ENCODE measurements at regions not wholly inside any gene's neighbourhood (a gene's known extent, or its start where the extent isn't known, plus 50 kb on each side); places are given as distances from the start of the nearest gene placed in this dataset.
A peak's percentile ranks its signal among the peaks of the same experiment; 100 is the strongest.

DNA sequence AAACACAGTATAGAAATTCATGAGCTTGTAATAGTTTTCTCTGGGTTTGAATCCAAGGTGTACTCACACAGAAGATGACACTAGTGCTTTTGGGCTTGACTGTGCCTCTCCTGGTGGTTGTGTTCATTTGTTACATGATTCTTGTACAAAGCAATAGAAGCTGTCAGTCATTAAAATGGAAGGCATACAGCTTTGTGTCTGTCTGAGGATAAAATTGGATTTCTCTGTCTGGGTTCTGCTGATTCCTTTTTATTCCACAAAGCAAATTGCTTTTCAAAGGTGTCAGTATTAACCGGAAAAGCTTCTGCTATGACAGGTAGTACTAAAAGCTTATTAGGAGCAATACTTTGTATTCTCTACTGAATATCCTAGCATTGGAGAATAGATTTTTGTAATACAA, 361.2 kb downstream of the SLC6A15 start:
- Histone ChIP-seq H3K9me3 (replicated peaks in 1 of 11) (no peaks in the 10 kb centered on the region), H3K4me1 (no peaks in the 10 kb centered on the region), H3K9ac (no peak overlapping the region), H4K20me1 (no peaks in the 10 kb centered on the region), H3K27me3 (no peaks in the 10 kb centered on the region), H3K36me3 (no peaks in the 10 kb centered on the region), H3K4me2 (no peak overlapping the region), H3K4me3 (no peak overlapping the region), H3K27ac (no peak overlapping the region)
- TF ChIP-seq Cebpa-rat (IDR thresholded peaks at IDR 0.05), result no peak

DNA sequence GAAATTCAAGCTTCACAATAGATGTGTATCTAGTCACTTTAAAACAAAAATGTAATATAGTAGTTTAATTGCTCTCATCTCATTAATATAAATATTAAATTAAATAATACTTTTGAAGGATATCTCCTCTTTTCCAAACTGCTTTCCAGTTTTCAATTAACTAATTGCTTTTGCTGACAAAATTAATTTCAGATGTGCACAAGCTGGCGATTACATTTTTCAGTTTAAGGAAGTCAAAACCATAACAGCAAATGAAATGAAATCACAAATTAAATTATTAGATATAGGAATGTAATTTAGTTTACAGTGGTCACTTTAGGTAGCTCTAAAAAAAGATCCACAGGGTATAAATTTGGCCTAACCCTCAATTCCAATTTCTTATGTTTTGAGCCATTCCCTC, 362.1 kb downstream of the SLC6A15 start:
- no peak overlapping the region for H3K4me3 ChIP-seq
- no peak for TF ChIP-seq Cebpa-rat (IDR thresholded peaks at IDR 0.05)

DNA sequence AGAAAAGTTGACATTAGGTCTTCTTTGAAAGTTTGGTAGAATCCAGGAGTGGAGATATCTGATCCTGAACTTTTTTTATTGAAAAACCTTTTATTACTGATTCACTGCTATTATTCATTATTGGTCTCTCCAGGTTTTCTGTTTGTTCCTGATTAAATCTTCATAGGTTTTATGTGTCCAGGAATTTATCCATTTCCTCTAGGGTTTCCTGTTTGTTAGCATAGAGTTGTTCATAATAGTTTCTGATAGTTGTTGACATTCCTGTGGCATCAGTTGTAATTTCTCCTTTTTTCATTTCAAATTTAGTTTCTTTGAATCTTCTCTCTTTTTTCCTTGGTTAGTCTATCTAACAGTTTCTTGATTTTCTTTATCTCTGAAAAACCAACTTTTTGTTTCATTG, 370.3 kb downstream of the SLC6A15 start:
- no peak for TF ChIP-seq Cebpa-rat (IDR thresholded peaks at IDR 0.05)
- Histone ChIP-seq H3K4me2 (no peak overlapping the region), H3K27me3 (no peaks in the 10 kb centered on the region)

More for the DNA sequence above, 362.1 kb downstream of the SLC6A15 start:
- Histone ChIP-seq H4K20me1 (no peaks in the 10 kb centered on the region), H3K9ac (no peak overlapping the region), H3K27ac (no peak overlapping the region), H3K4me2 (no peak overlapping the region), H3K4me1 (no peaks in the 10 kb centered on the region), H3K36me3 (no peaks in the 10 kb centered on the region), H3K27me3 (no peaks in the 10 kb centered on the region), H3K9me3 (replicated peaks in 1 of 11) (no peaks in the 10 kb centered on the region)

DNA sequence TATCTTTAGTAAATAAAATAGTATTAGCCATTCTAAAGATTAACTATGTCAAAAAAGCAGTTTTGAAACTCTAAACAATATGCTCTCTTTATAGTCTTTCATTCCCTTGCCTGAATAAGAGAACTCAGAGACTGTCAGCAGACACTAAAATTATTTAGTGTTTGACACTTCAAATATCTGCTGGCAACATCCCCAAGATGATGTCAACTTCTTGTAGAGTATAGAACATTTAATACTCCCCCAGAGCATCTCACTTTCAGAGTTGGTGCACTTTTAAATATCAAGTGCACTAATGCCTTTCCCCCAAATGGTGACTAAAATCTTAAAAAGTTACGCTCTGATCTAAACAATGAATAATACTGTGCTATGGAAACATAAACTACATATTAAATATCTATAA, 374.9 kb downstream of the SLC6A15 start:
- Histone ChIP-seq H3K4me1 (no peaks in the 10 kb centered on the region), H3K4me2 (no peak overlapping the region), H3K4me3 (no peak overlapping the region), H3K9me3 (replicated peaks in 1 of 11) (no peaks in the 10 kb centered on the region), H3K36me3 (no peaks in the 10 kb centered on the region), H3K27ac (no peak overlapping the region), H3K9ac (no peak overlapping the region), H4K20me1 (no peaks in the 10 kb centered on the region), H3K27me3 (no peaks in the 10 kb centered on the region)
- no peak for TF ChIP-seq Cebpa-rat (IDR thresholded peaks at IDR 0.05)

More for the DNA sequence above, 370.3 kb downstream of the SLC6A15 start:
- no peak overlapping the region for H3K27ac ChIP-seq
- H3K9ac ChIP-seq, result no peak overlapping the region
- no peaks in the 10 kb centered on the region for H3K4me1 ChIP-seq
- no peak overlapping the region for H3K4me3 ChIP-seq
- no peaks in the 10 kb centered on the region for H4K20me1 ChIP-seq
- H3K36me3 ChIP-seq, result no peaks in the 10 kb centered on the region
- H3K9me3 ChIP-seq (replicated peaks in 1 of 11), result no peaks in the 10 kb centered on the region

DNA sequence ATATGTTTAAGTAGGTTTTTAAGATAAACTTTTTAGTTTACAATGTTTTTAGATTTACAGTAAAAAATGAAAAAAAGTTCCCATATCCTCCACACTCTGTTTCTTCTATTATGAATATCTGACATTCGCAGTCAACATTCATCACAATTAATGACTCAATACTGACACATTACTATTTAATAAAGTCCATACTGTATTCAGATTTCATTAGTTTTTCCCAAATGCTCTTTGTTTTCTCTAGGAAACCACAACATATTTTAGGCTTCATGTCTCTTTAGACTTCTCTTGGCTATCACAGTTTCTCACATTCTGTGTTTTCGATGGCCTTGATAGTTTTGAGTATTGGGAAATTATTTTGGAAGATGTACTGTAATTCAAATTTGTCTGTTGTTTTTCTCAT, 399.8 kb downstream of the SLC6A15 start:
- H4K20me1 ChIP-seq, result no peaks in the 10 kb centered on the region
- no peak for TF ChIP-seq Cebpa-rat (IDR thresholded peaks at IDR 0.05)
- no peak overlapping the region for H3K4me3 ChIP-seq
- no peaks in the 10 kb centered on the region for H3K27me3 ChIP-seq
- no peaks in the 10 kb centered on the region for H3K36me3 ChIP-seq
- H3K27ac ChIP-seq, result no peak overlapping the region
- no peak overlapping the region for H3K4me2 ChIP-seq
- no peak overlapping the region for H3K9ac ChIP-seq
- peaks cover 0 to 17% (median 5%) of the 10 kb centered on the region in 10 experiments; a peak in 8 of 20 replicates for H3K4me1 ChIP-seq
- H3K9me3 ChIP-seq (replicated peaks in 1 of 11), result no peaks in the 10 kb centered on the region

DNA sequence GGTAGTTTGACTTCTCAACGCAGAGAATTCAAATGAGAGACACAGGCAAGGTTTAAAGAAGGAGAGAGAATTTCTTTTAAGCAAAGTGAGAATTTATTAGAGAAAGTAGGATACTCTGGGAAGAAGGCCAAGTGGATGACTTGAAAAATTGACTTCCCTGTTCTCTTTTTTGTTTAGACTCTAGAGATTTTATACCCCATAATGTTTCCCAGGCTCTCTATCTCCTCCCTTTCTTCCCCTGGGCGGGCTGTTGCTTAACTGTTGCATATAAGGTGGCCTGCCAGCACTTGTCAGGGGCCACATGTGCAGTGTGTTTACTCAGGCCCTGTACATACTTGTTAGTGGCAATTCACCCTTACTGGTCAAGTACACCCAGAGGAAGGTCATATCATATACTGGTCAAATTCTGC, 403.7 kb downstream of the SLC6A15 start:
- no peaks in the 10 kb centered on the region for H3K27me3 ChIP-seq
- H4K20me1 ChIP-seq, result no peaks in the 10 kb centered on the region
- H3K4me3 ChIP-seq, result no peak overlapping the region
- no peak for TF ChIP-seq Cebpa-rat (IDR thresholded peaks at IDR 0.05)
- no peaks in the 10 kb centered on the region for H3K9me3 ChIP-seq (replicated peaks in 1 of 11)
- peak overlapping the region in 3 of 11 experiments; percentile 18 to 41 (median 22); a peak in 3 of 22 replicates for H3K4me2 ChIP-seq
- H3K4me1 ChIP-seq, result peaks cover 0 to 18% (median 5%) of the 10 kb centered on the region in 10 experiments; a peak in 8 of 20 replicates
- H3K9ac ChIP-seq, result no peak overlapping the region
- peak overlapping the region in 2 of 11 experiments; percentile 3 to 21; a peak in 3 of 22 replicates for H3K27ac ChIP-seq
- H3K36me3 ChIP-seq, result no peaks in the 10 kb centered on the region

DNA sequence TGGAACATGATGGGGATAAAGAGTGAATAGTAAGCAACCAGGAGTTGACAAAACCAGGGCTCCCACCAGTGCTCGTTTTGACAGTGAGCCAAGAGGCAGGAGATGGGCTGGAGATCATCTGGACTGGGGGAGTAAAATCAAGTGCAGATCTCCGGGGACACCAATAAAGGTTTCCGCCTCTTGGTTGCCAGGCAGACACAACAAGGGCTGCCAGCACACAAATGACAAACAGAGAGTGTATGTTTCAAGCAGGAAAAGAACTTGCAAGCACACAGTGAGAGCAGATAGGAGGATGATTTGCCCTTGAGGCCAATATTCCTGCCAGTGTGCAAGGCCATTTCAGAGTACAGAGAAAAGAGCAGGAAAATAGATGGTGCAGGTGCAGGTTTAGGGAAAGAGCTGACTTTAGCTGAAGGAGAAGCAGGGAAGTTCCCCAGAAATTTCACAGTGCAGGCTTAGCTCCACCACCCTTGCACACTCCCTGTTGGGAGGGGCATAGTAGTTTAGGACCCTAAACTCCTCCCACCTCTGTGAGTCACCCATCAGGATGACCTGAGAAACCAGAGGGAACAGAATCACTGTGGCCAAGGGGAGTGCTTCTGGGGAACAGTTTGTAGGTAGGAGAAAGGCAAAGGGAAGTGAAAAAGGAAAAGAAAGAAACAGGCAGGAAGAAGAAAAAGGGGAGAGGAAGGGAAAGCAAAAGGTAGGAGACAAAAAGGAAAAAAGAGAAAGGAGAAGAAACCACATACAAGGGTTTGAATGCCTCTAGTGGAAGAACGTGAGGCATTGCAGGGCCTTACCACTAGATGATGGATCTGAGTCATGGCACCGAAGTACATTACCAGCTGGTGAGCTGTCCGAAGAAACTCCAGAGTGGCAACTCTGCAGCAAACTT, 404.4 kb downstream of the SLC6A15 start:
- Histone ChIP-seq H3K9ac (no peak overlapping the region), H3K9me3 (replicated peaks in 1 of 11) (no peaks in the 10 kb centered on the region), H3K4me2 (peak overlapping the region in 4 of 11 experiments; percentile 2 to 41 (median 24); a peak in 4 of 22 replicates), H3K36me3 (no peaks in the 10 kb centered on the region), H3K4me3 (no peak overlapping the region), H4K20me1 (no peaks in the 10 kb centered on the region), H3K27me3 (no peaks in the 10 kb centered on the region), H3K27ac (no peak overlapping the region; a peak in 1 of 22 replicates), H3K4me1 (peaks cover 0 to 18% (median 5%) of the 10 kb centered on the region in 10 experiments; a peak in 8 of 20 replicates)
- no peak for TF ChIP-seq Cebpa-rat (IDR thresholded peaks at IDR 0.05)

DNA sequence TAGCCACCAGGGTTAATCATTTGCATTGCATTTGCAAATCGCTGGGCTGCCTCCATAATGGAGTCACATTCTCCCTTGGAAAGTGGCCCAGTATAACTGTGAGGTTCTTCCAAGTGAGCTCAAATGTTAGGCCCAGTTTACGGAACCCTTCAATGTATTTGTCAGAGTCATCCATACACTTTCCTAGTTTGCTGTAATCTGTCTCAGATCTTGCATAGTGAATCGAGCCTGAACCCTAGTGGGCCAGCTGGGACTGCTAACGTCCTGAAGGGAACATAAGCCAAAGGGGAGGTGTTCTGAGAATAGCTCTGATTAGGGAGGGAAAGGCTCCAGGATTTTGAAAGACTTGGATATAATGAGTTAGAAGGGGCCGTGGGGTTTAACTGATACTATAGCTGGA, 406.3 kb downstream of the SLC6A15 start:
- no peaks in the 10 kb centered on the region for H3K27me3 ChIP-seq
- no peak overlapping the region for H3K27ac ChIP-seq
- TF ChIP-seq Cebpa-rat (IDR thresholded peaks at IDR 0.05), result no peak
- H4K20me1 ChIP-seq, result no peaks in the 10 kb centered on the region
- no peak overlapping the region for H3K4me2 ChIP-seq
- peaks cover 0 to 18% (median 5%) of the 10 kb centered on the region in 10 experiments; a peak in 8 of 20 replicates for H3K4me1 ChIP-seq
- H3K9ac ChIP-seq, result no peak overlapping the region
- no peak overlapping the region for H3K4me3 ChIP-seq
- H3K9me3 ChIP-seq (replicated peaks in 1 of 11), result no peaks in the 10 kb centered on the region
- H3K36me3 ChIP-seq, result no peaks in the 10 kb centered on the region

DNA sequence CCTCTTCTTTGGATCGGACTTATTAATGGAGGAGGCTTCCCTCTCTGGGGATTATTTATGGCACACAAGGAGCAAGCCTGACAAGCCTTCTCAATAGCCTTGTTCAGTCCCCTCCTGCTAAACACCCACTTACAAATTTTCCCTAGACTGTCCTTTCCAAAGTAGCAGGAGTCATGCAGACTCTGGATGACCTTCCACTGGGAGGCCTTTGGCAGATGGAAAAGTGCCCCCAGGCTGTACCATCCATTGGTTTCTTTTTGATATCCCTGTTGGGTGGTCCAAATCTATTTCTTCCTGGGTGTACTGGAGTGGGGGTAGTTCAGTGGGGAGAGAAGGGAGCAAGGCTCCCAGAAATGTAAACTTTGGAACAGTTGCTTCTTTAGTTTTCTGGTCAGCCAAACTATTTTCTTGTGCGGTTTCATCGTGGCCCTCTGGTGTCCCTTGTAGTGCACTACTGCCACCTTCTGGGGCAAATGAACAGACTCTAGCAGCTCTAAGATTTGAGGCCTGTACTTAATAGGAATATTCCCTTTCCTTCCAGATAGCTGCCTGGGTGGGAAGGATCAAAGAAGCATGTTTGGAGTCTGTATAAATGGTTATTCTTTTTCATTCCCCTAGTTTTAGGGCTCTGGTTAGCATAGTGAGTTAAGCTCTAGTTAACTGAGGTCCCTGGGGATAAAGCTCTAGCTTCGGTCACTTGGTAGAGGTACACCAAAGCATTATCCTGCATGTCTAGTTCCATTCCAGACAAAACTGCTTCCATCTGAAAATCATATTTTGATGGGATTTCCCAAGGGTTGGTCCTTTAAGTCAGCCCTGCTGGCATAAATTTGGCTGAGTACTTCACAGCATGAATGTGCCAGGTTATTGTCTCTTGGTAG, 409.5 kb downstream of the SLC6A15 start:
- Histone ChIP-seq H3K27ac (no peak overlapping the region), H3K4me1 (peaks cover 0 to 5% (median under 1%) of the 10 kb centered on the region in 10 experiments; a peak in 7 of 20 replicates), H3K36me3 (no peaks in the 10 kb centered on the region), H3K4me3 (no peak overlapping the region), H3K27me3 (no peaks in the 10 kb centered on the region), H3K9me3 (replicated peaks in 1 of 11) (no peaks in the 10 kb centered on the region), H4K20me1 (no peaks in the 10 kb centered on the region), H3K9ac (no peak overlapping the region), H3K4me2 (no peak overlapping the region)
- TF ChIP-seq Cebpa-rat (IDR thresholded peaks at IDR 0.05), result no peak
